BJ (cell line): ENCODE measurements at regions not wholly inside any gene's neighbourhood (a gene's known extent, or its start where the extent isn't known, plus 50 kb on each side); places are given as distances from the start of the nearest gene placed in this dataset.

Source experiments
- CTCF ChIA-PET: fragments of 350-600 bp; formaldehyde crosslinking; extraction: SDS; loops from one replicate; lab custom pipeline; 2021; ENCODE audit warnings: antibody characterized with exemption, inconsistent platforms; lab: Yijun Ruan, JAX
- POLR2A ChIA-PET: fragments of 300-600 bp; sonication (Branson Sonifier 250); formaldehyde crosslinking; extraction: SDS; loops from one replicate; lab custom pipeline; 2021; ENCODE audit warnings: antibody characterized with exemption; lab: Charles Lee
- DNase-seq: peaks from one replicate; pipeline ENCODE4 v3.0.0-alpha.2; 2011; ENCODE audit warnings: low read depth
- H3K27me3 ChIP-seq: 2 replicates; pipeline ENCODE4 v1.6.0; 2011; ENCODE audit warnings: low read length; ENCODE audit not compliant: control insufficient read depth, insufficient read depth
- H3K36me3 ChIP-seq: 2 replicates; pipeline ENCODE4 v1.5.1; 2011; ENCODE audit warnings: low read length; ENCODE audit not compliant: control insufficient read depth, insufficient read depth
- H3K4me3 ChIP-seq: 2 replicates; pipeline ENCODE4 v1.5.1; 2011; ENCODE audit warnings: low read depth, mild to moderate bottlenecking, control low read depth, low read length
- CTCF ChIP-seq: IDR thresholded peaks from 2 replicates; pipeline ENCODE4 v1.5.1; 2011; ENCODE audit warnings: low read depth, mild to moderate bottlenecking, control low read depth, inconsistent platforms, low read length, moderate library complexity; ENCODE audit not compliant: insufficient read depth

- H3K36me3 ChIP-seq = no peaks in the 10 kb centered on the region
- POLR2A ChIA-PET = no interaction called here
- no peak overlapping the region for H3K4me3 ChIP-seq
- CTCF ChIA-PET = no interaction called here
- H3K27me3 ChIP-seq = no peaks in the 10 kb centered on the region
- DNase-seq = no peak
- TF ChIP-seq CTCF = no peak
Observed at GRCh38 chr5:7955476-7955875, 86.5 kb downstream of the MTRR start.

- H3K4me3 ChIP-seq = no peak overlapping the region
- ChIA-PET POLR2A (no interaction called here), CTCF (interaction anchor here (1.9 kb wide), 1 partner anchor 47 kb away, joined by 4 read pairs; no protein-coding TSS in a partner anchor)
- no peak for TF ChIP-seq CTCF
- DNase-seq = no peak
- no peaks in the 10 kb centered on the region for H3K27me3 ChIP-seq
- no peaks in the 10 kb centered on the region for H3K36me3 ChIP-seq
Observed at GRCh38 chr5:7957329-7957728, 88.4 kb downstream of the MTRR start.

DNA sequence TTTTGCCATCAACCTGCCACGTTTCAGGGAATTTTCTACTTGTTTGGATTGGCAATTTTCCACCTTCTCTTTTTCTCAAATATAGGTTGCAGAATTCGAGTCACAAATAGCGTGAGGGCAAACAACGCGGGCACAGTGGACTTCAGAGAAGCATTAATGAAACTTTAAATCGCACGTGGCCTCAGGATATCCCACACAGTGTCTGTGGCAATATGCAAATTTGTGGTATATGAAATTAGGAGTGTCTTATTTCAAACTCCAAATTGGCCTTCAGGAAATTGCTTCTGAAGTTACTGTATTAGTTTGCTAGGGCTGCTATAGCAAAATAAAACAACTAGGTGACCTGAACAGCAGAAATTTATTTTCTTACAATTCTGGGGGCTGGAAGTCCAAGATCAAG lies 91.2 kb downstream of the MTRR start:
- DNase-seq = no peak
- ChIA-PET POLR2A (no interaction called here), CTCF (no interaction called here)
- Histone ChIP-seq H3K27me3 (no peaks in the 10 kb centered on the region), H3K4me3 (no peak overlapping the region), H3K36me3 (no peaks in the 10 kb centered on the region)
- no peak for TF ChIP-seq CTCF

GRCh38 chr5:7961540-7961939 lies 92.6 kb downstream of the MTRR start:
- POLR2A ChIA-PET = no interaction called here

DNA sequence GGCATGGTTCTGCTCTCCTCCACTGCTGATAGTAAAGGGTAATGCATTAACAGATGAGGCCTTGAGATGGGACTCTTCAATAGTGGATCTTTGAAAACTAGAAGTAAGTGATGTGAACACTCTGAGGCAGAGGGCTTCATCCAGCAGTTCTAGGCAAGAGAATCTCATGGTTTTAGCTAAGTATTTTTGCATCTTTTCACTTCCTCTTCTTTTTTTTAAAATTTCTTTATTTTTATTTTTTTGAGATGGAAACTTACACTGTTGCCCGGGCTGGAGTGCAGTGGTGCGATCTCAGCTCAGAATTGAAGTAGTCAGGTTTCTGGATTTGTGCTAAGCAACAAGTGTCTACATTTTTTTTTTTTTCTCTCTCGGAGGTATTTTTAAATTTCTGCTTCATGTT lies 101.9 kb downstream of the MTRR start:
- TF ChIP-seq CTCF = no peak
- CTCF ChIA-PET = interaction anchor here (1.0 kb wide), 1 partner anchor 43 kb away, joined by 5 read pairs; no protein-coding TSS in a partner anchor
- POLR2A ChIA-PET = no interaction called here

More at GRCh38 chr5:7961540-7961939, 92.6 kb downstream of the MTRR start:
- H3K4me3 ChIP-seq = no peak overlapping the region
- no peaks in the 10 kb centered on the region for H3K27me3 ChIP-seq
- CTCF ChIA-PET = no interaction called here
- TF ChIP-seq CTCF = no peak
- no peaks in the 10 kb centered on the region for H3K36me3 ChIP-seq
- no peak for DNase-seq

More for the DNA sequence above, 101.9 kb downstream of the MTRR start:
- H3K36me3 ChIP-seq = no peaks in the 10 kb centered on the region
- no peak overlapping the region for H3K4me3 ChIP-seq
- no peaks in the 10 kb centered on the region for H3K27me3 ChIP-seq
- DNase-seq = no peak
